Umbilical cord (tissue), 1 donor: ENCODE measurements at regions not wholly inside any gene's neighbourhood (a gene's known extent, or its start where the extent isn't known, plus 50 kb on each side); places are given as distances from the start of the nearest gene placed in this dataset.
"Not testable (repeated sequence)": the region's sequence is repeated elsewhere in the genome, so short reads cannot be mapped to it uniquely, and the experiment has no call there.

Source experiments
- DNase-seq: peaks from one replicate; pipeline ENCODE4 v3.0.0-alpha.2; 2015; ENCODE audit warnings: low spot score

DNA sequence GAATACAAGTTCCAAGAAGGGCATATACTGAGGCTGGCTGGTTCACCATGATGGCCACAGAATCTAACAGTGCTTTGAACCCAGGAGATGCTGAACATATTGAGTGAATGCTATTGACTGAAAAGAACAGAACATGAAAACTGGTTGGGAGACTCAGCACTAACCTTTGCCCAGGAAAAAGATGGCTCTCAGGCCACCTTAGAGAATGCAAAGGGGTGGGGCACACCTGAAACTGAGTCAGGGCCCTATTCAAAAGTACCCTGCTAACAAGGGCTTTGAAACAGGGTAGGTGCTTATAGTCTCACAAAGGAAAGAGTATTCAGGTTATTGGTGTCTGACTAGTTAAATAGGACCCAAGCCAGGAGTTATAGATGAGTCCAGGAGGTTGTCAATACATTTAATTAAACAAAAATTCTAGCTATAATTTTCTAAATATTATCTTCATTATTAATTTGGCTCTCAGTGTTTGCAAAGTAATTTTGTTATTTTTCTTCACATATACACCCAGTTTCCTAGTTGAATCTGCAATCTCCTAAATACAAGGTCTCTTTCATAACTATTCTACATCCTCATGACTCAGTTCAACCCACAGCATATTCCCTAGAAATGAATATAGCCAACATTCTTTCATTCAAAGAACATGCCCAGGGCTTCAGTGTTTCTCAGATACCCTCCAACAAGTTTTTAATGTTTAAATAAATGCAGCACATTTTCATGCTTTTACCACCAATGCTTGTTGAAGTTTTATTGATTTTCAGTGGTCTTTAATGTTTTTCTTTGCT, 144.2 kb upstream of the RAPGEF2 start:
- DNase-seq, result no peak

DNA sequence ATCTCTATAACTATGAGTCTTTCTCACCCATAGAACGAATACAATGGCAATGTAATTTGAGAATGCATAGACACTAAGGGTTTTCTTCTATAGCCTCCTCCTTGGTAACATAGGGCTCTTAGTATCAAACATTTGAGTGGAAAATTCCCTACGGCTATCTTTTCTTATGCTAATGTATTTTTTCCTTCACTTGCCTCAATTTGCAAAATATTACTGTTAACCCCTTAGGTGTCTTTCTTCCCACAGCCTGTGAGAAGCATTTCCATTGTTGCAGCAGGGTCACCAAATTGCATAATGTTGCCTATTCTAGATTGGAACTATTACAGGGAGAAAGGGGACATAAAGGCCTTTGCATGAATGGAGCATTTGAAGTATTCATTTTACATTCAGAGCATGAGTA, 140.5 kb upstream of the RAPGEF2 start:
- DNase-seq, result no peak

DNA sequence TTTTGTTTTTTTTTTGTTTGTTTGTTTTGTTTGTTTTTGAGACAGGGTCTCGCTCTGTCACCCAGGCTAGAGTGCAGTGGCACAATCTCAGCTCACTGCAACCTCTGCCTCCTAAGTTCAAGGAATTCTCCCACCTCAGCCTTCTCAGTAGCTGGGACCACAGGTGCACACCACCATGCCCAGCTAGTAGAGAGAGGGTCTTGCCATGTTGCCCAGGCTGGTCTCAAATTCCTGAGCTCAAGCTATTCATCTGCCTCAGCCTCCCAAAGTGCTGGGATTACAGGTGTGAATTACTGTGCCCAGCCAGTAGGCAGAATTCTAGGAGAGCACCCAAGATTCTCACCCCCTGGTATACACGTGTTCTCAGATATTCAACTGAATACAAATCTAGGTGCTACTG, 139.6 kb upstream of the RAPGEF2 start:
- not testable (repeated sequence) for DNase-seq

DNA sequence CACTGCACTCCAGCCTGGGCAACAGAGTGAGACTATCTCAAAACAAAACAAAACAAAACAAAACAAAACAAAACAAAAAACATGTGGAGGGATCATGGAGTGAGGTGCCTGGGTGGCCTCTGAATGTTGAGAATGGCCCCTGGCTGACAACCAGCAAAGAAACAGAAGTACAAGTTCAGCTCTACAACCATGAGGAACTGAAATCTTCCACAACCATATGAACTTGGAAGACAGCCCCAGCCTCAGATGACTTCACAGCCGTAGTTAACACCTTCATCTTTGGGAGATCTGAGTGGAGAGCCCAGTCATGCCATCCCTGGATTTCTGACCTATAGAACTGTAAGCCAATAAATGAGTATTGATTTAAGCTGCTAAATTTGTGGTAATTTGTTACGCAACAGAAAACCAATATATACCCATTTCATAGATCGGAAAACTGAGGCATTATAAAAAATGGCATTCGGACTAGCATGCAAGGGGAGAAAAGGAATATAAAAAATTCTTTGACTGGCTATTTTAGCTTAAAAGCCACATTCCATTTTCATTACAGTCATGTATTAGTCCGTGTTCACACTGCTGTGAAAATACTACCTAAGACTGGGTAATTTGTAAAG, 138.7 kb upstream of the RAPGEF2 start:
- no peak for DNase-seq

DNA sequence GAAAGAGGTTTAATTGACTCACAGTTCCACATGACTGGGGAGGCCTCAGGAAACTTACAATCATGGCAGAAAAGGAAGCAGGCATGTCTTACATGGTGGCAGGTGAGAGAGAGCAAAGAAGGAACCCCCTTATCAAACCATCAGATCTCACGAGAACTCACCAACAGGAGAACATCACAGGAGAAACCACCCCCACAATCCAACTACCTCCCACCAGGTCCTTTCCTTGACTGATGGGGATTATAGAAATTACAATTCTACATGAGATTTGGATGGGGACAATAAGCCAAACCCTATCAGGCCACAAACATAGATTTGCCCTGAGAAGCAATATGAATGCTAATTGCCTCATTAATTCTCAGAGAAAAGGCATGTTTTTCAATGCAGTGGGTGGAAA, 138.2 kb upstream of the RAPGEF2 start:
- DNase-seq, result no peak

DNA sequence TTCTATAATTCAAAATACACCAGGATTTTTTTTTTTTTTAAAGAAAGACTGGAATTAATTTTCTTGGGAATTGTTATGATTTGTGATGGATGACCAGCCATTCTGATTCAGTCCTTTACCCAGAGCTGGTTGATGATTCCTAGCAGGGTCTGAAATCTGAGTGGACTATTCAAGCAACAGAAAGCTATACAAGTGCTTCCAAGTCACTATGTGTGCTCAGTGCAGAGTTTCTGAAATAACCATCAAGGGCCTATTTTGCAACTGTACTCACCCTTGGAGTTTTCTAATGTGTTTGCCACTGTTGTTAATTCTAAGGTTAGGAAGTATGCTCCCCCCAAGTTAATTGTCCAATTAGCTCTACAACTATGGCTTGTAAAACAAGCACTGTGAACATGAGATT, 137.7 kb upstream of the RAPGEF2 start:
- DNase-seq, result no peak

DNA sequence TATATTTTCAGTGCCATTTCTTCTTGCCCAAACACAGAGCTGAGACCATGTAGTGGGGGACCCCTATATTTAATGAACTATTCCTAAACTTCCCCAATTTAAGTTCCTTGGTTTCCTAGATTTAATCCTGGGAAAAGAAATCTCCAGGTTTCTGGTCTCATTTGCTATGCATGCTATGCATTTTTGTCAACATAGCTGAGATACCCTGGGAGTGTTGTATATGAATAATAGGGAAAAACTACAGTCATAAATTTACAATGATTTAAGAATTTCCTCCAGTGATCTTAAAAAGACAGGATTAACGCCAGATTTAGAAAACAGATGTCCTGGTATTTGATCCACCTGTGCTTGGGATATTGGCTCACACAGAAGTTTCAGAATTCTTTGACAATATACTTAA, 136.8 kb upstream of the RAPGEF2 start:
- no peak for DNase-seq

DNA sequence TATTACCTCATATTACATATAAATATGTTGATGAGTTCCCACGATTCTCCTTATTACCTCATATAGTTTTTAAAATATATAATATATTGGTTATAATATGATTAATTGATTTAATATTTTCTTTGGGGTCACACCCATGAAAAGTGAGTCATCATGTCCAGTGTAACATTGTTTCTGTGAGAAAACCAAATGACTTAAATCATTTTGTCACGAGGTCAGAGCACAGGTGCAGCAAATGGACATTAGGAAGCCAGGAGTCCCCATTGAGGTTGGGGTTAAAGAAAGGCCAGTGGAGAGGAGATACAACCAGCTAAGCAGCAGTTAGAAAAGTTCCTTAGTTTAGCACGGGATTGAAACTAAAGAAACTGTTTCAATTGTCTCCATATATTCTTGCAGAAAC, 133.9 kb upstream of the RAPGEF2 start:
- DNase-seq, result no peak

DNA sequence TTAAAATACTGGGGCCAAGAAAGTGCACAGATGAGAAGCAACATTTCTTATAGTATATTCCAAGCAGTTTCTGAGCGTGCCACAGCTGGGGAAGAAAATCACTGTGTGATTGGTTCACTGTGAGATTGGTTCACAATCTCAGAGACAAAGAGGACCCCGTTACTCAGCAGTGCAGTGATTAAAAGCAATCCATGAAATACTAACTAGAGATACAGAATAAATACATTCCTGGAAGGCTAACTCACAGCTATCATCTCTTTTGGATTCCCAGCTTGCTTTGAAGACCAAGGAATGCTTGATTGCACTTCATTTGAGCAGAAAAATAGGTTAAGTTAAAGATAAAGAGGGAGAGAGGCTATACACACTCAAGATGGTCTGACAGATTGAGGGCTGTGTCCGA, 132.1 kb upstream of the RAPGEF2 start:
- peak; percentile 3 for DNase-seq

DNA sequence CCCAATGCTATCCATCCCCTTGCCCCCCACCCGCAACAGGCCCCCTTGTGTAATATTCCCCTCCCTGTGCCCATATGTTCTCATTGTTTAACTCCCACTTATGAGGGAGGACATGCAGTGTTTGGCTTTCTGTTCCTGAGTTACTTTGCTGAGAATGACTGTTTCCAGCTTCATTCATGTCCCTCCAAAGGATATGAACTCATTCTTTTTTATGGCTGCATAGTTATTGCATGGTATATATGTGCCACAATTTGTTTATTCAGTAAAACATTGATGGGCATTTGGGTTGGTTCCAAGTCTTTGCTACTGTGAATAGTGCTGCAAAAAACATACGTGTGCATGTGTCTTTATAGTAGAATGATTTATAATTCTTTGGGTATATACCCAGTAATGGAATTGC, 128.4 kb upstream of the RAPGEF2 start:
- DNase-seq, result not testable (repeated sequence)

DNA sequence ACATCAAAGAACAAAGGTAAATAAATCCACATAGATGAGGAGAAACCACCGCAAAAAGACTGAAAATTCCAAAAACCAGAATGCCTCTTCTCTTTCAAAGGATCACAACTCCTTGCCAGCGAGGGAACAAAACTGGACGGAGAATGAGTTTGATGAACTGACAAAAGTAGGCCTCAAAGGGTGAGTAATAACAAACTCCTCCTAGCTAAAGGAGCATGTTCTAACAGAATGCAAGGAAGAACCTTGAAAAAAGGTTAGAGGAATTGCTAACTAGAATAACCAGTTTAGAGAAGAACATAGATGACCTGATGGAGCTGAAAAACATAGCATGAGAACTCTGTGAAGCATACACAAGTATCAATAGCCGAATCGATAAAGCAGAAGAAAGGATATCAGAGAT, 122.2 kb upstream of the RAPGEF2 start:
- not testable (repeated sequence) for DNase-seq

DNA sequence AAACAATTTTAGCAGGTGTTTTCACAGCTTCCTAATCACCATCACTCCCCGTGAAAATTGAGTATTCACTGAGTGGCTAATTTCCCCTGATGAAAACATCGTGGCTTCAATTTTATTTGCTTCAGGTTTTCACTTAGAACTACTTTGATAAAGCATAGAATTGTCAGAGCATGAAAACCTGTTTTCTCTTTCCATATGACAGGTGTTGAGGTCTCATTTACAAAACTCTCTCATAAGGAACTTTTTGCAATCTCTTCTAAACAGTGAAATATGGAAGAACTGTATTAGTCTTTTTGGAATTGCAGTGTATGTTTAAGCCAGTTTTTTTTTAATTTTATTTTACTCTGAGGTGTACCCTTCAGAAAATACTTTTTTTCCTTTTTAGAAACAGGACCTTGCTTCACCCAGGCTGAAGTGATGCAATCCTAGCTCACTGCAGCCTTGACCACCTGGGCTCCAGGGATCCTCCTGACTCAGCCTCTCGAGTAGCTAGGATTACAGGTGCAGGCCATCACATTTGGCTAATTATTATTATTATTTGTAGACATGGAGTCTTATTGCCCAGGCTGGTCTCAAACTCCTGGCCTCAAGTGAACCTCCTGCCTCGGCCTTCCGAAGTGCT, 111.2 kb upstream of the RAPGEF2 start:
- no peak for DNase-seq

DNA sequence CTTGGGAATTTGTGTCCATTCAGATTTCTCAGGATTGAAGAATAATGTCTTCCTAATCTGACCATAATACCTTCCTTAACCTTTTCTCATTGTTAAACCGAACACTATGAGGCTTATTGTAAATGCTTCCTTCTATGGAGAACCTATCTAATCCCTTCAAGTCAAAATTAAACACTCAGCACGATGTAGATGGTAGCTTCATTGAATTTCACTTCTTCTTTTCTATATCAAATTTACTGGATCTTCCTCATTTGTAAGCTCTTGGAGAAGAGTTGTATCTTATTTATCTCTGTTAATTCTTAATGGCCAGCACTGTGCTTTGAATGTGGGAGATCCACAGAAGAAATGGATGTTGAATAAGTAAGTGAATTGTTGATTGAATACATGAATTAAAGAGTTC, 109.0 kb upstream of the RAPGEF2 start:
- no peak for DNase-seq

DNA sequence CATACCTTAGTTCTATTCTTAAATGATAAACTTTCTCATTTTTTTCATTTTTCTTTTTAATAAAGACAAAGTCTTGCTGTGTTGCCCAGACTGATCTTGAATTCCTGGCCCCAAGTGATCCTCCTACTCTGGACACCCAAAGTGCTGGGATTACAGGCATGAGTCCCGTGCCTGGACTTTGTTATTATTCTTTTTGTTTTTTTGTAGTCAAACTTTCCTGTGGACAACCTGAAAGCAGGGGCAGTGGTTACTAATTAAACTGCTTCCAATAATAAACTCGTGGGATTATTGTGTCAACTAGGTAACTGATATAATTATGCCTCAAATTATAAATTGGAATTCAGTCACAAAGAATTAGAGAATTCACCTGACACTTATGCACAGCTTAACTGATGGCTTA, 107.8 kb upstream of the RAPGEF2 start:
- no peak for DNase-seq

DNA sequence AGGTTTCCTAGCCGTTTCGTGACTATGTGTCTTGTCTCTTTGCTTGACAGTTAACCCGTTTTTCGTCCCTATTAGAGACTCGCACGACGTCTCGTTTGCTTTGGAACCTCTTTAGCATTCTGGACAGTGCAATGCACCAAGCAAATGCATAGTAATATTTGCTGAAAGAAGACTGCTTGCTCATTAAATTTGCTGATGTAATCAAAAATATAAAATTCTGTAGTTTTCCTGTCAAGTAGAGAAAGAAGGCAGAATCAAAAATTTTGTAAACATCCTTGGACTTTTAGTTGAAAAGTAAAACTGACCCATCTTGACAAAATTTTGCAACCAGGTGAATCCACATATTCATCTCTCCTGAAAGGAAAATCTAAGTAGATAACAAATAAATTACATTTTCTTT, 106.9 kb upstream of the RAPGEF2 start:
- DNase-seq, result no peak

DNA sequence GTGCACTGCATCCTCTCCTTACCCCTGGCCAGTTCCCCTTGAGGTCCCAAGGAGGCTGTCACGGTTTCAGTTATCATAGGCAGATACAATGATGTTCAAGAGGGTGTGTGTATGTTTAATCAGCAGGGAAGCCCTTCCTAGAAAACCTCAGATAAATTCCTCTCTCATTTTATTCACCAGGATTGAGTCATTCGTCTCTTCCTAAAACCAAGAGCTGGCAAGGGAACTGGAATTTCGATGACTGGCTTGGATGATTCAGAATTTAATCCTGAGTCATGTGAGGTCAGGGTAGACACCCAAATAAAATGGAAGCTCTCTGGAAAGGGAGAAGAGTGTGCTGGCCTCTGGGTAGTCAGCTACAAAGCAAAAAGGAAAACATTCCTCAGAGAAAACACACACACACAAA, 106.2 kb upstream of the RAPGEF2 start:
- DNase-seq, result peak; percentile 92

DNA sequence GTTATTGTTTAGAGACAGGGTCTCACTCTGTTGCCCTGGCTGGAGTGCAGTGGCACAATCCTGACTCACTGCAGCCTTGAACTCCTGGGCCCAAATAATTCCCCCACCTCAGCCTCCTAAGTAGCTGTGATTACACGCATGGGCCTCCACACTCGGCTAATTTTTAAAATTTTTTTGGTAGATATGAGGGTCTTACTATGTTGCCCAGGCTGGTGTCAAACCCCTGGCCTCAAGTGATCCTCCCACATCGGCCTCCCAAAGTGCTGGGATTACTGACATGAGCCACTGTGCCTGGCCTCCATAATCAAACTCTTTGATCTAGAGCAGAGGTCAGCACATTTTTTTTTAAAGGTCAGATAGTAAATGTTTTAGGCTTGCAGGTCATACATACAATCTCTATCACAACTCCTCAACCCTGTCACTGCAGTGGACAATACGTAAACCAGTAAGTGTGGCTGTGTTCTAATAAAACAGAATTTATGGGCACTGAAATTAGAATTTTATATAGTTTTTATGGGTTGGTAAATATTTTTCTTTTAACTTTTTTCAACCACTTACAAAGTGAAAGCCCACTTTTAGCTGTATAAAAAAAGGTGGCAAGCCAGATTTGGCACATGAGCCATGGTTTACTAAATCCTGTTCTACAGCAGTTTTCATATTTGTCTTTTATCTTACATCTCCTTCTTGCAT, 105.1 kb upstream of the RAPGEF2 start:
- DNase-seq, result no peak

DNA sequence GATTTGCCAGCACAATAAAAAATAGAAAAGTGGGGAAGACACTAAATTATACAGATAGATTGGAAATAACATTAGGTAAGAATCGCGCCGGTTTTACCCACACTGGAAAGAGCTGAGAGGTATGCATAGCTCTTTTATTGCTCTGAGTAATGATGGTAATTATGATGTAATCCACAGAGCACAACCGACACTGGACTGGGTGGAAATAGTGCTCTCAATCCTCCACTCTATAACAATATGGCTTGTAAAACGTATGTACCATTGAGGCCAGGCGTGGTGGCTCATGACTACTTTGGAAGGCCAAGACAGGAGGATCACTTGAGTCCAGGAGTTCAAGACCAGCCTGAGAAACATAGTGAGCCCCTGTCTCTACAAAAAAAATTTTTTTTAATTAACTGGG, 104.3 kb upstream of the RAPGEF2 start:
- no peak for DNase-seq

DNA sequence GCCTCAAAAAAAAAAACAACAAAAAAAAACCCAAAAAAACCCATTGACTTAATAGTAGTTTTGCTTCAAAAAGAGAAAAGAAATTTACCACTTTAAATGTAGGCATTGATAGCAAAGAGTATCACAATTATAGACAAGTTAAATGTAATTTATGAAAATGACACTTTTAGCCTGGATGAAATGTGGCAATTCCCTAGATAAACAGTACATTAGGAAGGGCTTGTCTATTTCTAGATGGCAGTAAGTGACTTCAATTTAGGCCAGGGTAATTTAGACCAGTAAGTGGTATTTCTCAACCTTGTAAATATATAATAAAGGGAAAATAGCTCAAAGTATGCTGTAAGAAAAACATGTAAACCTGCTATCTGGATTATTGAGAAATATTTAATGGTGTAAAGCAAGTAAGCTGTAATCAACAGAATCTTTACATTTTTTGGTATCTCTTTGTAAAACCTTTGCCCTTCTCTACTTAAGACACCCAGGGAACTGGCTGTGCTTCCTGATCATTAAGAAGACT, 103.7 kb upstream of the RAPGEF2 start:
- no peak for DNase-seq

DNA sequence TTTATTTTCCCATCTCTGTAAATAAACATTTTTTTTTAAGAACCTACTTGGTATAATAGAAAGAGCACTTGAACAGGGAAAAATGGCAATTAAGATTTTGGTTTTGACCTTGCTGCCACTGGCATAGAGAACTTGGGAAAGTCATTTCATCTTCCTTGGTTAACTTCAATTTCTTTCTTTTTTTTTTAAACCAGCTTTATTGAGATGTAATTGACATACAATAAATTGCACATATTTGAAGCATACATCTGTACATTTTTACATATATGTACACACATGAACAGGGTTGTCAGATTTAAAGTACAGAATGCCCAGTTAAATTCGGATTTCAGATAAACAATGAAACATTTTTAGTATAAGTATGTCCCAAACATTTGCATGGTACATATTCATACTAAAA, 103.0 kb upstream of the RAPGEF2 start:
- no peak for DNase-seq

DNA sequence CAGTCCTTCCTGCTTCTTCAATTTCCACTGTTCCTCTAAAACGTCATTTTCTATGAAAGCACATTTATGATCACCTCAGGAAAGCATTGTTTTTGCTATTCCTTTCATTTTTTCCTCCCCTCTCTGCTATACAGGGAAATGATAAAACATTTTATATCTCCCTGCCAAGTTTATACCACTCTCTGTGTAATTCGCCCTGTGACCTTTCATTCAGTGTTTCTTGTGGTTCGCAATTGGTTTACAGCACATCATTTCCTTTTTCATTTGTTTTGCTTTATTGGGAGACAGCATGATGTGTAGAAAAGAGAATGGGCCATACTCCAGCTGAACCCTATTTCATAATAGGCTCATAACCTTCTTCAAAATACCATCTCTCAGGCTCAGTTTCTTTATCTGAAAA, 99.9 kb upstream of the RAPGEF2 start:
- DNase-seq, result no peak
